Fibroblast of the conjunctiva (primary cell): ENCODE measurements at regions not wholly inside any gene's neighbourhood (a gene's known extent, or its start where the extent isn't known, plus 50 kb on each side); places are given as distances from the start of the nearest gene placed in this dataset.
A peak's percentile ranks its signal among the peaks of the same experiment; 100 is the strongest.
"Not testable (repeated sequence)": the region's sequence is repeated elsewhere in the genome, so short reads cannot be mapped to it uniquely, and the experiment has no call there.

Experiments
- DNase-seq: peaks from one replicate; pipeline ENCODE4 v3.0.0-alpha.2; 2010; ENCODE audit warnings: low read depth

- DNase-seq: peak; percentile 79
Observed at GRCh38 chr13:24995225-24995804, 100.6 kb upstream of the PABPC3 start.

GRCh38 chr13:24997367-24997967 lies 98.5 kb upstream of the PABPC3 start:
- DNase-seq: peak; percentile 18

- DNase-seq: no peak
Observed at GRCh38 chr13:24998433-24998832, 97.5 kb upstream of the PABPC3 start.

- DNase-seq: no peak
Observed at GRCh38 chr13:25001476-25002206, 94.3 kb upstream of the PABPC3 start.

- not testable (repeated sequence) for DNase-seq
Observed at GRCh38 chr13:25002311-25002710, 93.6 kb upstream of the PABPC3 start.

- not testable (repeated sequence) for DNase-seq
Observed at GRCh38 chr13:25004489-25004888, 91.4 kb upstream of the PABPC3 start.

GRCh38 chr13:25005050-25005497 lies 90.9 kb upstream of the PABPC3 start:
- peak; percentile 6 for DNase-seq

- DNase-seq: not testable (repeated sequence)
Observed at GRCh38 chr13:25007389-25007788, 88.5 kb upstream of the PABPC3 start.

- not testable (repeated sequence) for DNase-seq
Observed at GRCh38 chr13:25014398-25014973, 81.5 kb upstream of the PABPC3 start.

GRCh38 chr13:25017176-25017575 lies 78.8 kb upstream of the PABPC3 start:
- DNase-seq: not testable (repeated sequence)

GRCh38 chr13:25017808-25018728 lies 77.9 kb upstream of the PABPC3 start:
- DNase-seq: not testable (repeated sequence)

- no peak for DNase-seq
Observed at GRCh38 chr13:25018729-25019115, 77.2 kb upstream of the PABPC3 start.

GRCh38 chr13:25019741-25020140 lies 76.2 kb upstream of the PABPC3 start:
- not testable (repeated sequence) for DNase-seq

GRCh38 chr13:25024175-25024574 lies 71.8 kb upstream of the PABPC3 start:
- no peak for DNase-seq

- DNase-seq: no peak
Observed at GRCh38 chr13:25032160-25032559, 63.8 kb upstream of the PABPC3 start.

GRCh38 chr13:25034173-25034572 lies 61.8 kb upstream of the PABPC3 start:
- DNase-seq: no peak

GRCh38 chr13:25037057-25037813 lies 58.7 kb upstream of the PABPC3 start:
- DNase-seq: peak; percentile 55

- no peak for DNase-seq
Observed at GRCh38 chr13:25042151-25042865, 53.6 kb upstream of the PABPC3 start.

- DNase-seq: no peak
Observed at GRCh38 chr13:25044071-25044470, 51.9 kb upstream of the PABPC3 start.
